ENCODE measurements at regions not wholly inside any gene's neighbourhood (a gene's known extent, or its start where the extent isn't known, plus 50 kb on each side); places are given as distances from the start of the nearest gene placed in this dataset.

- no peaks in the 10 kb centered on the region for H3K79me2 ChIP-seq (ENCODE audit: insufficient read depth, low read length)
- TF ChIP-seq EZH2 (IDR thresholded peaks at IDR 0.05; ENCODE audit: borderline replicate concordance, low read length) (no peak), CTCF (IDR thresholded peaks at IDR 0.05; ENCODE audit: low read length) (no peak)
- no peaks in the 10 kb centered on the region for H4K20me1 ChIP-seq (ENCODE audit: insufficient read depth, low read length)
- no peak overlapping the region for H3K4me3 ChIP-seq (ENCODE audit: low read depth, low read length, poor library complexity, severe bottlenecking)
- H3K4me2 ChIP-seq (ENCODE audit: low read length): no peak overlapping the region
- H3K4me1 ChIP-seq (ENCODE audit: insufficient read depth, low read length, severe bottlenecking): no peaks in the 10 kb centered on the region
- H3K9ac ChIP-seq (ENCODE audit: low read length): no peak overlapping the region
- peaks cover 4% of the 10 kb centered on the region for H3K27me3 ChIP-seq (ENCODE audit: insufficient read depth, low read length)
- no peaks in the 10 kb centered on the region for H3K9me2 ChIP-seq (ENCODE audit: low read depth, low read length)
- no peaks in the 10 kb centered on the region for H3K36me3 ChIP-seq (ENCODE audit: insufficient read depth, low read length)
- H3K9me3 ChIP-seq (ENCODE audit: low read length): no peaks in the 10 kb centered on the region
- no peaks in the 10 kb centered on the region for H3F3A ChIP-seq (ENCODE audit: insufficient read depth, low read length)
- H2AFZ ChIP-seq (ENCODE audit: low read length): no peak overlapping the region
- no peak overlapping the region for H3K27ac ChIP-seq (ENCODE audit: low read depth, low read length, poor library complexity, severe bottlenecking)
Measured at GRCh38 chr5:171531638-171532037, 112.2 kb downstream of the FGF18 start.

GRCh38 chr5:171533153-171533552 is 113.7 kb downstream of the FGF18 start:
- H3K9me3 ChIP-seq (ENCODE audit: low read length): no peaks in the 10 kb centered on the region
- TF ChIP-seq EZH2 (IDR thresholded peaks at IDR 0.05; ENCODE audit: borderline replicate concordance, low read length): no peak
- no peak for TF ChIP-seq CTCF (IDR thresholded peaks at IDR 0.05; ENCODE audit: low read length)
- H3K27me3 ChIP-seq (ENCODE audit: insufficient read depth, low read length): peaks cover 6% of the 10 kb centered on the region; the same call in 1 of the 2 replicates
- no peaks in the 10 kb centered on the region for H3K9me2 ChIP-seq (ENCODE audit: low read depth, low read length)
- no peaks in the 10 kb centered on the region for H3K79me2 ChIP-seq (ENCODE audit: insufficient read depth, low read length)
- no peak overlapping the region for H3K4me2 ChIP-seq (ENCODE audit: low read length)
- no peak overlapping the region for H3K4me3 ChIP-seq (ENCODE audit: low read depth, low read length, poor library complexity, severe bottlenecking)
- no peak overlapping the region for H3K9ac ChIP-seq (ENCODE audit: low read length)
- no peaks in the 10 kb centered on the region for H3F3A ChIP-seq (ENCODE audit: insufficient read depth, low read length)
- H3K36me3 ChIP-seq (ENCODE audit: insufficient read depth, low read length): no peaks in the 10 kb centered on the region
- no peaks in the 10 kb centered on the region for H3K4me1 ChIP-seq (ENCODE audit: insufficient read depth, low read length, severe bottlenecking)
- H3K27ac ChIP-seq (ENCODE audit: low read depth, low read length, poor library complexity, severe bottlenecking): no peak overlapping the region
- no peaks in the 10 kb centered on the region for H4K20me1 ChIP-seq (ENCODE audit: insufficient read depth, low read length)
- no peak overlapping the region for H2AFZ ChIP-seq (ENCODE audit: low read length)

- Histone ChIP-seq H3K27me3 (ENCODE audit: insufficient read depth, low read length) (peaks cover 6% of the 10 kb centered on the region; the same call in 1 of the 2 replicates), H3K9me2 (ENCODE audit: low read depth, low read length) (no peaks in the 10 kb centered on the region), H3K9ac (ENCODE audit: low read length) (no peak overlapping the region), H3K4me3 (ENCODE audit: low read depth, low read length, poor library complexity, severe bottlenecking) (no peak overlapping the region), H3K4me1 (ENCODE audit: insufficient read depth, low read length, severe bottlenecking) (no peaks in the 10 kb centered on the region), H4K20me1 (ENCODE audit: insufficient read depth, low read length) (no peaks in the 10 kb centered on the region), H3F3A (ENCODE audit: insufficient read depth, low read length) (no peaks in the 10 kb centered on the region), H3K4me2 (ENCODE audit: low read length) (no peak overlapping the region), H3K36me3 (ENCODE audit: insufficient read depth, low read length) (no peaks in the 10 kb centered on the region), H3K79me2 (ENCODE audit: insufficient read depth, low read length) (no peaks in the 10 kb centered on the region), H3K27ac (ENCODE audit: low read depth, low read length, poor library complexity, severe bottlenecking) (no peak overlapping the region), H3K9me3 (ENCODE audit: low read length) (no peaks in the 10 kb centered on the region), H2AFZ (ENCODE audit: low read length) (no peak overlapping the region)
- TF ChIP-seq CTCF (IDR thresholded peaks at IDR 0.05; ENCODE audit: low read length): no peak
- no peak for TF ChIP-seq EZH2 (IDR thresholded peaks at IDR 0.05; ENCODE audit: borderline replicate concordance, low read length)
Measured at GRCh38 chr5:171534043-171534895, 114.8 kb downstream of the FGF18 start.
